ENCODE measurements at regions not wholly inside any gene's neighbourhood (a gene's known extent, or its start where the extent isn't known, plus 50 kb on each side); places are given as distances from the start of the nearest gene placed in this dataset.

GRCh38 chr12:89946518-89947135, 238.0 kb upstream of the ATP2B1 start:
- no peak for DNase-seq

GRCh38 chr12:89945123-89945522, 236.5 kb upstream of the ATP2B1 start:
- no peak for DNase-seq

- DNase-seq: no peak
These were observed 234.8 kb upstream of the ATP2B1 start for GRCh38 chr12:89943463-89943862.

- no peak for DNase-seq
These were observed 232.8 kb upstream of the ATP2B1 start for GRCh38 chr12:89941436-89941835.

GRCh38 chr12:89939522-89940215, 231.0 kb upstream of the ATP2B1 start:
- DNase-seq: no peak

GRCh38 chr12:89936631-89937030, 228.0 kb upstream of the ATP2B1 start:
- DNase-seq: no peak

GRCh38 chr12:89935850-89936249, 227.2 kb upstream of the ATP2B1 start:
- DNase-seq: no peak

- DNase-seq: no peak
These were observed 225.3 kb upstream of the ATP2B1 start for GRCh38 chr12:89933911-89934310.

GRCh38 chr12:89932954-89933353, 224.3 kb upstream of the ATP2B1 start:
- no peak for DNase-seq

GRCh38 chr12:89928467-89928866, 219.8 kb upstream of the ATP2B1 start:
- DNase-seq: no peak

- DNase-seq: no peak
These were observed 218.6 kb upstream of the ATP2B1 start for GRCh38 chr12:89927226-89927698.

- DNase-seq: no peak
These were observed 215.6 kb upstream of the ATP2B1 start for GRCh38 chr12:89924191-89924590.

- DNase-seq: no peak
These were observed 214.5 kb upstream of the ATP2B1 start for GRCh38 chr12:89923091-89923490.

- DNase-seq: no peak
These were observed 212.2 kb upstream of the ATP2B1 start for GRCh38 chr12:89920866-89921265.

- DNase-seq: no peak
These were observed 210.7 kb upstream of the ATP2B1 start for GRCh38 chr12:89919241-89919906.

GRCh38 chr12:89918172-89918846, 209.7 kb upstream of the ATP2B1 start:
- peak; percentile 53 for DNase-seq

- no peak for DNase-seq
These were observed 201.1 kb upstream of the ATP2B1 start for GRCh38 chr12:89909753-89910152.

- no peak for DNase-seq
These were observed 199.0 kb upstream of the ATP2B1 start for GRCh38 chr12:89907659-89908058.

GRCh38 chr12:89906824-89907223, 198.2 kb upstream of the ATP2B1 start:
- no peak for DNase-seq

GRCh38 chr12:89906178-89906577, 197.5 kb upstream of the ATP2B1 start:
- no peak for DNase-seq

GRCh38 chr12:89901906-89902642, 193.4 kb upstream of the ATP2B1 start:
- no peak for DNase-seq

- no peak for DNase-seq
These were observed 192.7 kb upstream of the ATP2B1 start for GRCh38 chr12:89901319-89901718.

- DNase-seq: no peak
These were observed 191.0 kb upstream of the ATP2B1 start for GRCh38 chr12:89899651-89900050.

All from NCI-H345 (cell line).